IMR-90 (cell line): ENCODE measurements at regions not wholly inside any gene's neighbourhood (a gene's known extent, or its start where the extent isn't known, plus 50 kb on each side); places are given as distances from the start of the nearest gene placed in this dataset.

Source experiments
- ATAC-seq: fragments of 200-7000 bp; cut with Tn5 transposase; 2 replicates; pipeline ENCODE4 v1.9.1; 2020; ENCODE audit warnings: low read depth, mild to moderate bottlenecking, moderate library complexity
- BruUV-seq: library from RNA; stranded (reverse); fragments of 400-500 nt; replicated peaks from 2 replicates; lab custom pipeline; 2021; lab: Mats Ljungman, UMichigan
- CTCF ChIA-PET: fragments of 300-600 bp; formaldehyde crosslinking; extraction: SDS; loops from one replicate; lab custom pipeline; 2021; ENCODE audit warnings: antibody characterized with exemption; lab: Yijun Ruan, JAX
- POLR2A ChIA-PET: fragments of 300-600 bp; sonication (Branson Sonifier 250); formaldehyde crosslinking; loops from one replicate; lab custom pipeline; 2022; ENCODE audit warnings: antibody characterized with exemption; ENCODE audit not compliant: unreplicated experiment; lab: Charles Lee
- DNase-seq: peaks from one replicate; pipeline ENCODE4 v3.0.0; 2013
- H2AFZ ChIP-seq: replicated peaks from 2 replicates; pipeline ENCODE3; 2013; ENCODE audit warnings: low read length, mild to moderate bottlenecking; ENCODE audit not compliant: poor library complexity
- H2AK5ac ChIP-seq: 2 replicates; pipeline ENCODE4 v1.6.1; 2013; ENCODE audit warnings: low read depth, low read length, inconsistent platforms
- H2AK9ac ChIP-seq: replicated peaks from 2 replicates; pipeline ENCODE3; 2013; ENCODE audit warnings: mild to moderate bottlenecking, low read depth, low read length, moderate library complexity; ENCODE audit not compliant: poor library complexity
- H2BK120ac ChIP-seq: 2 replicates; pipeline ENCODE4 v1.6.1; 2013; ENCODE audit warnings: low read depth, low read length, inconsistent platforms
- H2BK15ac ChIP-seq: 3 replicates; pipeline ENCODE4 v1.6.1; 2013; ENCODE audit warnings: low read depth, low read length, inconsistent platforms
- H2BK20ac ChIP-seq: 2 replicates; pipeline ENCODE4 v1.6.1; 2013; ENCODE audit warnings: low read depth, mild to moderate bottlenecking, inconsistent platforms, low read length, moderate library complexity
- H2BK5ac ChIP-seq: 2 replicates; pipeline ENCODE4 v1.6.1; 2013; ENCODE audit warnings: mild to moderate bottlenecking, low read depth, low read length, inconsistent platforms; ENCODE audit not compliant: poor library complexity, severe bottlenecking
- H3K14ac ChIP-seq: replicated peaks from 2 replicates; pipeline ENCODE4 v1.6.1; 2013; ENCODE audit warnings: low read depth, low read length, inconsistent platforms
- H3K18ac ChIP-seq: 2 replicates; pipeline ENCODE4 v1.6.1; 2013; ENCODE audit warnings: low read depth, low read length, control low read depth
- H3K23ac ChIP-seq: 2 replicates; pipeline ENCODE4 v1.6.1; 2013; ENCODE audit warnings: low read depth, low read length, inconsistent platforms
- H3K27ac ChIP-seq: 2 replicates; pipeline ENCODE4 v1.5.1; 2013; ENCODE audit warnings: mild to moderate bottlenecking, control low read depth, low read length; ENCODE audit not compliant: insufficient read depth
- H3K27me3 ChIP-seq: 2 replicates; pipeline ENCODE4 v1.6.1; 2013; ENCODE audit warnings: low read length; ENCODE audit not compliant: control insufficient read depth, insufficient read depth
- H3K36me3 ChIP-seq: 2 replicates; pipeline ENCODE4 v1.6.1; 2013; ENCODE audit warnings: low read length, mixed read lengths; ENCODE audit not compliant: control insufficient read depth, insufficient read depth
- H3K4ac ChIP-seq: 2 replicates; pipeline ENCODE4 v1.6.1; 2013; ENCODE audit warnings: low read depth, low read length, inconsistent platforms
- H3K4me1 ChIP-seq: 2 replicates; pipeline ENCODE4 v1.6.1; 2013; ENCODE audit warnings: low read length, mixed read lengths; ENCODE audit not compliant: control insufficient read depth, insufficient read depth
- H3K4me2 ChIP-seq: 2 replicates; pipeline ENCODE4 v1.6.1; 2013; ENCODE audit warnings: low read depth, mild to moderate bottlenecking, control low read depth, low read length, moderate library complexity
- H3K4me3 ChIP-seq: 2 replicates; pipeline ENCODE4 v1.5.1; 2013; ENCODE audit warnings: low read depth, mild to moderate bottlenecking, control low read depth, low read length, moderate library complexity; ENCODE audit not compliant: insufficient read depth
- H3K56ac ChIP-seq: 2 replicates; pipeline ENCODE4 v1.6.1; 2013; ENCODE audit warnings: low read length, inconsistent platforms; ENCODE audit not compliant: insufficient read depth; ENCODE audit errors: extremely low read depth
- H3K79me1 ChIP-seq, 2 experiments: 2 replicates each; pipeline ENCODE4 v1.6.1; 2013; ENCODE audit warnings: low read length in 2 of 2, inconsistent platforms in 1 of 2, low read depth in 1 of 2
- H3K9ac ChIP-seq: 2 replicates; pipeline ENCODE4 v1.6.1; 2013; ENCODE audit warnings: low read depth, low read length, control low read depth
- H3K9me1 ChIP-seq: 2 replicates; pipeline ENCODE4 v1.6.1; 2013; ENCODE audit warnings: low read length, inconsistent platforms; ENCODE audit not compliant: insufficient read depth
- H3K9me3 ChIP-seq: 2 replicates; pipeline ENCODE4 v1.6.1; 2013; ENCODE audit warnings: low read length; ENCODE audit not compliant: control insufficient read depth, insufficient read depth
- H4K20me1 ChIP-seq: 2 replicates; pipeline ENCODE4 v1.6.1; 2013; ENCODE audit warnings: low read length, inconsistent platforms; ENCODE audit not compliant: insufficient read depth
- H4K5ac ChIP-seq: 2 replicates; pipeline ENCODE4 v1.6.1; 2013; ENCODE audit warnings: mild to moderate bottlenecking, low read depth, low read length, control low read depth
- H4K8ac ChIP-seq, 2 experiments: 2 replicates each; pipeline ENCODE4 v1.6.1; 2013; ENCODE audit warnings: low read depth in 2 of 2, low read length in 2 of 2, control low read depth in 1 of 2, inconsistent platforms in 1 of 2
- H4K91ac ChIP-seq: 2 replicates; pipeline ENCODE4 v1.6.1; 2013; ENCODE audit warnings: low read depth, low read length, inconsistent platforms; ENCODE audit not compliant: insufficient read depth
- MAZ ChIP-seq: IDR thresholded peaks from 2 replicates; pipeline ENCODE4 v1.6.1; 2012; ENCODE audit warnings: low read depth, mild to moderate bottlenecking, low read length, improper control_type of control experiment, moderate library complexity, borderline replicate concordance
- WGBS, 2 experiments: methylation state at CpG; one replicate each; pipeline versions ENCODE4 v1.1.5 to v1.1.7; 2013; ENCODE audit warnings: missing lambda C conversion rate in 2 of 2; ENCODE audit not compliant: insufficient read length in 1 of 2; ENCODE audit errors: extremely low coverage in 2 of 2; 5-methylcytosine and 5-hydroxymethylcytosine counted together
- dilution Hi-C: fragments of 300-500 bp; cut with HindIII; formaldehyde crosslinking; loops from one replicate; pipeline ENCODE4 v1.14.3; 2018; ENCODE audit warnings: low sequenced_read_pairs; ENCODE audit not compliant: unreplicated experiment
- in situ Hi-C: fragments of 300-500 bp; cut with MboI; formaldehyde crosslinking; loops from 3 replicates; pipeline ENCODE4 v1.14.3; 2019; ENCODE audit warnings: low sequenced_read_pairs, inconsistent platforms, mixed read lengths
- intact Hi-C: fragments of 100-400 bp; cut with micrococcal nuclease; formaldehyde crosslinking; loops from 2 replicates; pipeline ENCODE4 v1.10.0; 2022

DNA sequence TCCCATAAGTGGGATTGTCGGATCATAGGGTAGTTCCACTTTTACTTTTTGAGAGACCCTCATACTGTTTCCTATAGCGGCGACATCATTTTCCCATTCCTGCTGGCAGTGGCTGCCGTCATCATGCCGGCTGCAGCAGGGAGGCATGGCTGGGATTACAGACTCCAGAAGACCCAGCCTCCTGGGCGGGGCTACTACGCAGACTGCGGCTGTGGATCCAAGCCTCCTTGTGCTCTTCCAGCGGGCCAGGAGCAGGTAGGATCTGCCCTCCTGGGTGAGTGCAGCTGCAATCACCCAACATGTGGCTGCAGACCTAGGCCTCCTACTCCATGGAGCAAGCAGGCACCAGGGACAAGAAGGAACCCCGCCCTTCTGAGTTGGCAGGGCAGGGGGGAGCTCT lies 359.2 kb downstream of the GALR1 start:
- ChIA-PET POLR2A (no interaction called here), CTCF (no interaction called here)
- no CpG with 5 or more reads among the region's 10 CpGs for WGBS, 2 experiments

More for the DNA sequence above, 359.2 kb downstream of the GALR1 start:
- H2AFZ ChIP-seq: no peak overlapping the region
- no peak overlapping the region for H3K4ac ChIP-seq
- in situ Hi-C loops: no loop called here
- H3K4me3 ChIP-seq: no peak overlapping the region
- H2BK20ac ChIP-seq: no peak overlapping the region
- H3K18ac ChIP-seq: no peak overlapping the region
- no peak overlapping the region for H2BK5ac ChIP-seq
- H4K8ac ChIP-seq: no peak overlapping the region
- DNase-seq (no peak), ATAC-seq (no peak)
- H4K5ac ChIP-seq: no peak overlapping the region
- no peaks in the 10 kb centered on the region for H3K4me1 ChIP-seq
- no peaks in the 10 kb centered on the region for H3K79me1 ChIP-seq
- dilution Hi-C loops: no loop called here
- H4K91ac ChIP-seq: no peak overlapping the region
- intact Hi-C loops: no loop called here
- no peak overlapping the region for H2BK15ac ChIP-seq
- H2AK9ac ChIP-seq: no peak overlapping the region
- no peak overlapping the region for H3K4me2 ChIP-seq
- TF ChIP-seq MAZ: no peak
- no peak overlapping the region for H3K27ac ChIP-seq
- H2BK120ac ChIP-seq: no peak overlapping the region
- no peak overlapping the region for H3K56ac ChIP-seq
- no peak overlapping the region for H3K14ac ChIP-seq
- no peaks in the 10 kb centered on the region for H4K20me1 ChIP-seq
- peaks cover 22% of the 10 kb centered on the region for H3K9me3 ChIP-seq
- H3K27me3 ChIP-seq: no peaks in the 10 kb centered on the region
- BruUV-seq: no TSS peak
- H3K23ac ChIP-seq: no peak overlapping the region
- no peaks in the 10 kb centered on the region for H3K36me3 ChIP-seq
- H3K9me1 ChIP-seq: no peaks in the 10 kb centered on the region
- H3K9ac ChIP-seq: no peak overlapping the region
- H2AK5ac ChIP-seq: no peak overlapping the region
